ENCODE measurements at regions not wholly inside any gene's neighbourhood (a gene's known extent, or its start where the extent isn't known, plus 50 kb on each side); places are given as distances from the start of the nearest gene placed in this dataset.

GRCh38 chr7:124324262-124324661, 291.4 kb upstream of the TMEM229A start:
- TF ChIP-seq GATA2 (IDR thresholded peaks at IDR 0.05; ENCODE audit: low read depth, low read length) (no peak), GATA3 (IDR thresholded peaks at IDR 0.05; ENCODE audit: low read depth, low read length) (no peak)

Data from SH-SY5Y (cell line).